ENCODE measurements at regions not wholly inside any gene's neighbourhood (a gene's known extent, or its start where the extent isn't known, plus 50 kb on each side); places are given as distances from the start of the nearest gene placed in this dataset.
"Not testable (repeated sequence)": the region's sequence is repeated elsewhere in the genome, so short reads cannot be mapped to it uniquely, and the experiment has no call there.

GRCh38 chr9:80787636-80788035, 901.7 kb downstream of the TLE1 start:
- DNase-seq (ENCODE audit: insufficient read length, low spot score) (no peak), FAIRE-seq (no peak)
- no peak for TF ChIP-seq POLR2A (IDR thresholded peaks at IDR 0.05; ENCODE audit: low read depth, low read length)

GRCh38 chr9:80784647-80785046, 904.7 kb downstream of the TLE1 start:
- TF ChIP-seq POLR2A (IDR thresholded peaks at IDR 0.05; ENCODE audit: low read depth, low read length): no peak
- FAIRE-seq: peak; percentile 50
- DNase-seq (ENCODE audit: insufficient read length, low spot score): no peak

GRCh38 chr9:80775971-80776370, 913.4 kb downstream of the TLE1 start:
- no peak for TF ChIP-seq POLR2A (IDR thresholded peaks at IDR 0.05; ENCODE audit: low read depth, low read length)
- DNase-seq (ENCODE audit: insufficient read length, low spot score) (no peak), FAIRE-seq (no peak)

GRCh38 chr9:80775530-80775929, 913.8 kb downstream of the TLE1 start:
- DNase-seq (ENCODE audit: insufficient read length, low spot score): no peak
- TF ChIP-seq POLR2A (IDR thresholded peaks at IDR 0.05; ENCODE audit: low read depth, low read length): no peak
- peak; percentile 85 for FAIRE-seq

- FAIRE-seq (peak; percentile 67), DNase-seq (ENCODE audit: insufficient read length, low spot score) (no peak)
- TF ChIP-seq POLR2A (IDR thresholded peaks at IDR 0.05; ENCODE audit: low read depth, low read length): no peak
Measured at GRCh38 chr9:80771555-80772347, 917.6 kb downstream of the TLE1 start.

- no peak for TF ChIP-seq POLR2A (IDR thresholded peaks at IDR 0.05; ENCODE audit: low read depth, low read length)
- DNase-seq (ENCODE audit: insufficient read length, low spot score) (no peak), FAIRE-seq (no peak)
Measured at GRCh38 chr9:80763536-80763935, 925.8 kb downstream of the TLE1 start.

GRCh38 chr9:80755586-80755985, 933.8 kb downstream of the TLE1 start:
- DNase-seq (ENCODE audit: insufficient read length, low spot score) (no peak), FAIRE-seq (no peak)
- TF ChIP-seq POLR2A (IDR thresholded peaks at IDR 0.05; ENCODE audit: low read depth, low read length): no peak

- FAIRE-seq; DNase-seq (ENCODE audit: insufficient read length, low spot score): not testable (repeated sequence)
Measured at GRCh38 chr9:80747056-80747455, 942.3 kb downstream of the TLE1 start.

- TF ChIP-seq POLR2A (IDR thresholded peaks at IDR 0.05; ENCODE audit: low read depth, low read length): no peak
- FAIRE-seq (no peak), DNase-seq (ENCODE audit: insufficient read length, low spot score) (no peak)
Measured at GRCh38 chr9:80732506-80732905, 956.8 kb downstream of the TLE1 start.

- TF ChIP-seq POLR2A (IDR thresholded peaks at IDR 0.05; ENCODE audit: low read depth, low read length): no peak
- DNase-seq (ENCODE audit: insufficient read length, low spot score): no peak
- no peak for FAIRE-seq
Measured at GRCh38 chr9:80720579-80720978, 968.8 kb downstream of the TLE1 start.

GRCh38 chr9:80707120-80707519, 982.2 kb downstream of the TLE1 start:
- FAIRE-seq: peak; percentile 88
- no peak for TF ChIP-seq POLR2A (IDR thresholded peaks at IDR 0.05; ENCODE audit: low read depth, low read length)
- DNase-seq (ENCODE audit: insufficient read length, low spot score): no peak

- TF ChIP-seq POLR2A (IDR thresholded peaks at IDR 0.05; ENCODE audit: low read depth, low read length): no peak
- FAIRE-seq (no peak), DNase-seq (ENCODE audit: insufficient read length, low spot score) (no peak)
Measured at GRCh38 chr9:80701061-80701460, 988.3 kb downstream of the TLE1 start.

- no peak for TF ChIP-seq POLR2A (IDR thresholded peaks at IDR 0.05; ENCODE audit: low read depth, low read length)
- FAIRE-seq (peak; percentile 93), DNase-seq (ENCODE audit: insufficient read length, low spot score) (no peak)
Measured at GRCh38 chr9:80699511-80699998, 989.8 kb downstream of the TLE1 start.

GRCh38 chr9:80698725-80699410, 990.5 kb downstream of the TLE1 start:
- FAIRE-seq (no peak), DNase-seq (ENCODE audit: insufficient read length, low spot score) (no peak)
- TF ChIP-seq POLR2A (IDR thresholded peaks at IDR 0.05; ENCODE audit: low read depth, low read length): no peak

GRCh38 chr9:80692751-80693150, 996.6 kb downstream of the TLE1 start:
- TF ChIP-seq POLR2A (IDR thresholded peaks at IDR 0.05; ENCODE audit: low read depth, low read length): no peak
- peak; percentile 45 for FAIRE-seq
- no peak for DNase-seq (ENCODE audit: insufficient read length, low spot score)

All from H54 (cell line).